ENCODE measurements at regions not wholly inside any gene's neighbourhood (a gene's known extent, or its start where the extent isn't known, plus 50 kb on each side); places are given as distances from the start of the nearest gene placed in this dataset.

- POLR2A ChIA-PET (ENCODE audit: partially characterized antibody): no interaction called here
- H3K9me3 ChIP-seq (ENCODE audit: insufficient read depth in 2 of 2, low read depth in 1 of 2, low read length in 1 of 2): no peaks in the 10 kb centered on the region; a peak in 1 of 4 replicates
- H4K8ac ChIP-seq (ENCODE audit: extremely low read depth, insufficient read depth, low read length): no peak overlapping the region
- no peaks in the 10 kb centered on the region for H3K79me1 ChIP-seq (ENCODE audit: low read depth, low read length)
- DNase-seq (ENCODE audit: low read depth in 1 of 2, low spot score in 2 of 2): no peak
- no peak overlapping the region for H4K91ac ChIP-seq (replicated peaks; ENCODE audit: insufficient read length, low read length)
- CTCF ChIA-PET (ENCODE audit: partially characterized antibody): no interaction called here
- H3K4me2 ChIP-seq (ENCODE audit: insufficient read depth in 1 of 2, low read depth in 2 of 2, low read length in 2 of 2): no peak overlapping the region
- no peak overlapping the region for H3K9ac ChIP-seq (replicated peaks in 1 of 4; ENCODE audit: extremely low read depth in 1 of 4, low read depth in 3 of 4, low read length in 3 of 4)
- TF ChIP-seq NRF1 (IDR thresholded peaks at IDR 0.05; ENCODE audit: low read depth, low read length) (no peak), BCL11A (IDR thresholded peaks at IDR 0.05; ENCODE audit: low read depth in 2 of 2, low read length in 2 of 2) (no peak), TCF12 (IDR thresholded peaks at IDR 0.05; ENCODE audit: low read depth, low read length) (no peak), JUND (IDR thresholded peaks at IDR 0.05; ENCODE audit: low read length) (no peak), GABPA (IDR thresholded peaks at IDR 0.05; ENCODE audit: borderline replicate concordance, insufficient read depth, low read length) (no peak), SRF (IDR thresholded peaks at IDR 0.05; ENCODE audit: low read depth, low read length) (no peak)
- no peak overlapping the region for H2BK20ac ChIP-seq (ENCODE audit: low read length)
- H3K79me2 ChIP-seq (ENCODE audit: control insufficient read depth in 1 of 2, insufficient read depth in 2 of 2, low read length in 2 of 2): no peaks in the 10 kb centered on the region
- H3K56ac ChIP-seq (replicated peaks; ENCODE audit: insufficient read length, low read depth, low read length): no peak overlapping the region
- no peaks in the 10 kb centered on the region for H3K36me3 ChIP-seq (ENCODE audit: control insufficient read depth in 2 of 4, insufficient read depth in 4 of 4, low read length in 3 of 4)
- no peak overlapping the region for H2AK5ac ChIP-seq (ENCODE audit: low read depth, low read length)
- H3K27ac ChIP-seq (ENCODE audit: low read depth, low read length): no peak overlapping the region
- no peaks in the 10 kb centered on the region for H4K20me1 ChIP-seq (replicated peaks in 1 of 2; ENCODE audit: control insufficient read depth in 1 of 2, insufficient read depth in 2 of 2, low read length in 2 of 2)
- no peaks in the 10 kb centered on the region for H3K23me2 ChIP-seq (ENCODE audit: low read depth, low read length)
- no peak overlapping the region for H4K5ac ChIP-seq (ENCODE audit: insufficient read length, low read depth, low read length)
- H2BK15ac ChIP-seq (ENCODE audit: low read length): no peak overlapping the region
- no peak overlapping the region for H2BK5ac ChIP-seq (ENCODE audit: low read depth, low read length)
- no peak overlapping the region for H3K23ac ChIP-seq (ENCODE audit: insufficient read length)
- FAIRE-seq: no peak
- H2BK120ac ChIP-seq (replicated peaks; ENCODE audit: low read depth, low read length): no peak overlapping the region
- H3K14ac ChIP-seq (ENCODE audit: insufficient read length): no peak overlapping the region
- no peak overlapping the region for H2BK12ac ChIP-seq (ENCODE audit: low read depth, low read length)
- H3K18ac ChIP-seq (ENCODE audit: extremely low read depth, low read length): no peak overlapping the region
- 100% methylated on average over 10 of the region's 44 CpGs; no CpG with 5 or more reads in 1 of the 2 experiments for WGBS, 2 experiments (ENCODE audit: extremely low coverage in 1 of 2, insufficient coverage in 1 of 2, insufficient read length in 1 of 2, insufficient replicate concordance in 2 of 2, low coverage in 1 of 2, low lambda C conversion rate in 2 of 2, missing lambda C conversion rate in 1 of 2)
- H3K4me1 ChIP-seq (replicated peaks in 1 of 4; ENCODE audit: control insufficient read depth in 3 of 4, insufficient read depth in 4 of 4, low read length in 3 of 4): no peaks in the 10 kb centered on the region
- no peak overlapping the region for H3K4me3 ChIP-seq (ENCODE audit: extremely low read depth in 1 of 4, insufficient read depth in 2 of 4, low read depth in 3 of 4, low read length in 4 of 4)
- H2AFZ ChIP-seq (ENCODE audit: low read length): no peak overlapping the region
- H3K4ac ChIP-seq (replicated peaks; ENCODE audit: insufficient read length, low read depth, low read length): no peak overlapping the region
- no peaks in the 10 kb centered on the region for H3K27me3 ChIP-seq (replicated peaks in 1 of 4; ENCODE audit: control insufficient read depth in 3 of 4, extremely low read depth in 1 of 4, insufficient read depth in 3 of 4, low read length in 3 of 4)
Measured at GRCh38 chr4:175427751-175428150, 384.3 kb downstream of the GPM6A start.

Measured in H1 (cell line).